GM13976 (cell line): ENCODE measurements at regions not wholly inside any gene's neighbourhood (a gene's known extent, or its start where the extent isn't known, plus 50 kb on each side); places are given as distances from the start of the nearest gene placed in this dataset.
"Not testable (repeated sequence)": the region's sequence is repeated elsewhere in the genome, so short reads cannot be mapped to it uniquely, and the experiment has no call there.

Experiments used
- DNase-seq: peaks from one replicate; pipeline ENCODE4 v3.0.0; 2012; ENCODE audit warnings: low spot score
- in situ Hi-C: fragments of 300-500 bp; cut with MboI; formaldehyde crosslinking; loops from one replicate; pipeline ENCODE4 v1.12.0; 2022; ENCODE audit warnings: low sequenced_read_pairs, mixed read lengths, inconsistent platforms; ENCODE audit not compliant: unreplicated experiment
- TF ChIP-seq, protein P1 (sequence below): IDR thresholded peaks from 2 replicates; pipeline ENCODE4 v1.5.1; 2012; ENCODE audit warnings: borderline replicate concordance, mild to moderate bottlenecking; ENCODE audit not compliant: insufficient read depth; ENCODE audit errors: extremely low read depth, missing control alignments, control extremely low read depth

DNA sequence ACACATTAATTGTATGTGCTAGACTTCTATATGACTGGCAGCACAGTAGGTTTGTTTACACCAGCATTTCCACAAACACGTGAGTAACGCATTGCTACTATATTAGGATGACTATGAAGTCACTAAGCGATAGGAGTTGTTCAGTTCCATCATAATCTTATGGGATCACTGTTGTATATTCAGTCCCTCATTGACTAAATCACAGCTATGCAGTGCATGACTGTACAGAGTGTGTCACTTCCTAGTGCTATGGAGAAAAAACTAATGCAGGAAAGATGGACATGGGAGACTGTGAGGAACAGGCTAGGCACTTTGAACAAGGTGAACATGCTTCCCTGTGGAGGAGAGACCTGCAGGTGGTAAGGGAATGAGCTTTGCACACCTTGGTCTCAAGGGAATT lies 259.8 kb downstream of the NUAK1 start:
- TF ChIP-seq, protein P1, sequence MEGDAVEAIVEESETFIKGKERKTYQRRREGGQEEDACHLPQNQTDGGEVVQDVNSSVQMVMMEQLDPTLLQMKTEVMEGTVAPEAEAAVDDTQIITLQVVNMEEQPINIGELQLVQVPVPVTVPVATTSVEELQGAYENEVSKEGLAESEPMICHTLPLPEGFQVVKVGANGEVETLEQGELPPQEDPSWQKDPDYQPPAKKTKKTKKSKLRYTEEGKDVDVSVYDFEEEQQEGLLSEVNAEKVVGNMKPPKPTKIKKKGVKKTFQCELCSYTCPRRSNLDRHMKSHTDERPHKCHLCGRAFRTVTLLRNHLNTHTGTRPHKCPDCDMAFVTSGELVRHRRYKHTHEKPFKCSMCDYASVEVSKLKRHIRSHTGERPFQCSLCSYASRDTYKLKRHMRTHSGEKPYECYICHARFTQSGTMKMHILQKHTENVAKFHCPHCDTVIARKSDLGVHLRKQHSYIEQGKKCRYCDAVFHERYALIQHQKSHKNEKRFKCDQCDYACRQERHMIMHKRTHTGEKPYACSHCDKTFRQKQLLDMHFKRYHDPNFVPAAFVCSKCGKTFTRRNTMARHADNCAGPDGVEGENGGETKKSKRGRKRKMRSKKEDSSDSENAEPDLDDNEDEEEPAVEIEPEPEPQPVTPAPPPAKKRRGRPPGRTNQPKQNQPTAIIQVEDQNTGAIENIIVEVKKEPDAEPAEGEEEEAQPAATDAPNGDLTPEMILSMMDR, result no peak
- no peak for DNase-seq
- in situ Hi-C loops, result no loop called here

DNA sequence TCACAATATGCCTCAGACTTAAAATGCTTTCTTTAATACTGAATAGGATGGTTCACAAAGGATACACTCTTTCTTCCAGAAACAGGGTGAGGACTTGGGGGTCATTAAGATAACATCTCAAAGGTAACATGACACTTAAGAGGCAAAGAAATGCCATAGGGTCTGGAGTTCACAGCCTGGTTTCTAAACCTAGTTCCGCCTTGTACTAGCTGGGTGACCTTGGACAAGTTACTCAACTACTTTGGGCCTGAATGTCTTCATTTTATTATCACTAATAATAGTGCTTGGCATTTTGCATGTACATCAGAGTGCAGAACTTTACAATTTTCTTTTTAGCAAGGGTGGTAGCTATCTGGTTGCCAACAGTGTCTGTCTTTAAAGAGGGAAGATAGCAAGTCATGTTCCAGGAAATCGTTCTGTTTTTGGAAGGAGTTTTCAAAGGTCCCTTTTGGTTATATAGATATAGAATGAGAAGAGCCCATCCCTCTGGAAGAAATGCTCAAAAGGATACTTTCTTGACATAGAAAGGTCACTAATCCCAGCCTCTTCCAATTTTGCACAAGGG lies 257.8 kb downstream of the NUAK1 start:
- in situ Hi-C loops, result no loop called here
- TF ChIP-seq, protein P1, result no peak
- no peak for DNase-seq

DNA sequence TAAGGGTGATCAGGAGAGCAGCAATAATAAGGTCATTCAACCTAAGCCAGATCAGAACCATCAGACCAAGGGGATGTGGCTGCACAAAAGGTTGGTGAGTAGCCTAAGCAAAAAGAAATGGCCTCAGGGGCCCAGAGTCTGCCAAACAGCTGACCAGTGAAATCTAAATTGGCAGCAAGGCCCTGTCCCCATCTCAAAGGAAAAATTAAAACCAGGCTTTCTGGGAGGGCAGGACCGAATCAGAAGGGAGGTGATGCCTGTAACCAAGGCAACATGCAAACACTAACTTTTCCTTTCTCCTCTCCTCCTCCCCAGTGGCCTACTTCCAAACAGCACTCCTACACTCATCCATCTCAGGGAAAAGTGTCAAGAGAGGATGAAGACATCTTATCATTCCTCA lies 256.4 kb downstream of the NUAK1 start:
- TF ChIP-seq, protein P1, result no peak
- DNase-seq, result no peak
- in situ Hi-C loops, result no loop called here

DNA sequence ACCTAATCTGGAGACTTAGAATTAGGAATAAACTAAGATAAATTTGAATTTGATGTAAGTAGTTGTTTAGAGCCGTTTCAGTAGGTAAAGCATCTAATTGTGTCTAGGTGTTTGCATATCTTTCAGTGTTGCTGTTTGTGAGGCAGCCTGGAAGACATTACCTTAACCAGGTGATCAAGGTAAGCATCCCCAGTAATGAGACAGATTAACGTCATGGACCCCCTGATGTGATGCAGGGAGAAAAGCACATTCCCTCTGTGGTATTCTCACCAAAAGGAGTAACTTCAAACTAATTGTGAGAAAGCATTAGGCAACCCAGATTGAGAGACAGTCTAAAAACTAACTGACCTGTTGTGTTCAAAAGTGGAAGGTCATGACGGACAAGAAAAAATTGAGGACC lies 251.6 kb downstream of the NUAK1 start:
- DNase-seq, result no peak
- TF ChIP-seq, protein P1, result no peak
- in situ Hi-C loops, result no loop called here

DNA sequence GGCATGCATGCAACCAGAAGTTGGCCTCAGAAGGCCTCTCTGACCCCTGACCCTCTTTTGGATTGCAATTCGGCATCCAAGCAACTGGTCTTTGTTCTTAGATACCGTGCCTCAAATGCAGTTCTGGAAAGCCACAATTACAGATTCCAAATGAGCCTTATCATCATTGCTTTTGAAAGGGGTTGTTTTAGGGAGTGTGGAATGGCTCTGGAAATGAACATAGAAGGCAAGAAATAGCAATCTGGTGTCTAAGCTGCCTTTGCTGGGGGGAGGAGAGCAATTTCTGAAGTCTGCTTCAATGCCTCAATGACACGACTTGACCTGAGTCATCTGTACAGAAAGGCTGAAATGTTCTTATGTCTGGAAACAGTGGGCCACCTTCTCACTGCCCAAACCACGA lies 250.1 kb downstream of the NUAK1 start:
- in situ Hi-C loops, result no loop called here
- no peak for DNase-seq
- TF ChIP-seq, protein P1, result no peak

DNA sequence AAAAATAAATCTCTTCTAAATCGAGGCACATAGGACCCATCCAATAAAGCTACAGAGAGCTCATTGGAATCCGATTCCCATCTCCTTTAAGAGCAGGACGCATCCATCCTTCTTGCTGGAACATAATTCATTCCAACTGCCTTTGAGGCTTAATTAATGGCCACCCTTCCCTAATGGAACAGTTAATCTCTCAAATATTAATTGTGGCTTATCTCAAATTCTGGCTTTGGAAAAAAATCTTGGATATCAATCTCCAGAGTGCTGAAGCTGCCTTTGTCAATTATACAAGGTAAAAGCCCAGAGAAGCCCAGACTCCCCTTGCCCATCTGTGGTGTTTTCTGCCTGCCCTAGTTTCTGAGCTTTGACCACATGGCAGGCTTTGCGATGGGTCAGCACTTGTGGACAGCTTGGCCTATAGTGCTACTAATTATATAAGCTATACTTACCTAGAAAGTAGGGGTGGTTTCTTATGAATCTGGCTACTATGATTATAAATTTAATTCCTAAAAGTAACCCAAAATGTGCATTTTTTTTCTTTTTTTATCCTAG lies 246.3 kb downstream of the NUAK1 start:
- in situ Hi-C loops, result no loop called here
- DNase-seq, result no peak
- TF ChIP-seq, protein P1, result no peak

DNA sequence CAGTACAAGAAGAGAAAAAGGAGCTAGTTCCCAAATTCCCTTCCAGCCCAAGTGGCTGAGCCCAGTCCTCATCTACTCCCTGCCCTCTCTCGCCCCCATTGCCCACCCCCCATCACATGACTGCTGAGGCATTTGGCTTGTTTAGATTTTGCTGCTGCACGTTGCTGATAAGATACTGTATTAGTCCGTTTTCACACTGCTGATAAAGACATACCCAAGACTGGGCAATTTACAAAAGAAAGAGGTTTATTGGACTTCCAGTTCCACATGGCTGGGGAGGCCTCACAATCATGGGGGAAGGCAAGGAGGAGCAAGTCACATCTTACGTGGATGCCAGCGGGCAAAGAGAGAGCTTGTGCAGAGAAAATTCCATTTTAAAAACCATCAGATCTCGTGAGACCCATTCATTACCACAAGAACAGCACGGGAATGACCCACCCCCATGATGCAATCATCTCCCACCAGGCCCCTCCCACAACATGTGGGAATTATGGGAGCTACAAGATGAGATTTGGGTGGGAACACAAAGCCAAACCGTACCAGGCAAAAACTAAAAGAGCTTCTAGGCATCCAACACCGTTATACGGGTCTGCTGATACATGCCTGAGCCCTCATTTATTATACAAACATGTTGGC lies 243.4 kb downstream of the NUAK1 start:
- in situ Hi-C loops, DNase-seq: not testable (repeated sequence)
